H1 (cell line): ENCODE measurements at regions not wholly inside any gene's neighbourhood (a gene's known extent, or its start where the extent isn't known, plus 50 kb on each side); places are given as distances from the start of the nearest gene placed in this dataset.

Experiments used
- CREB1 ChIP-seq: IDR thresholded peaks from 2 replicates; pipeline ENCODE4 v1.6.1; 2012; ENCODE audit warnings: inconsistent platforms
- JUND ChIP-seq: IDR thresholded peaks from 2 replicates; pipeline ENCODE4 v1.6.1; 2011; ENCODE audit warnings: mild to moderate bottlenecking, improper control_type of control experiment, low read length

- TF ChIP-seq CREB1 (no peak), JUND (no peak)
Observed at GRCh38 chr16:14373406-14373805, 256.7 kb downstream of the PARN start (continued).
